B cell (primary cell): ENCODE measurements at regions not wholly inside any gene's neighbourhood (a gene's known extent, or its start where the extent isn't known, plus 50 kb on each side); places are given as distances from the start of the nearest gene placed in this dataset.

Experiments
- ATAC-seq: fragments of 200-7000 bp; cut with Tn5 transposase; one replicate; pipeline ENCODE4 v1.10.0; 2021; ENCODE audit warnings: low read depth, mild to moderate bottlenecking, moderate number of reproducible peaks, moderate library complexity
- CTCF ChIA-PET: fragments of 350-600 bp; sonication (Branson Sonifier 250); formaldehyde crosslinking; loops from one replicate; lab custom pipeline; 2021; ENCODE audit warnings: antibody characterized with exemption, inconsistent platforms; lab: Charles Lee
- POLR2A ChIA-PET: fragments of 350-600 bp; sonication (Branson Sonifier 250); formaldehyde crosslinking; loops from one replicate; lab custom pipeline; 2021; ENCODE audit warnings: antibody characterized with exemption; lab: Charles Lee
- DNase-seq: peaks from one replicate; pipeline ENCODE4 v3.0.0; 2013
- H2AFZ ChIP-seq: 2 replicates; pipeline ENCODE4 v1.6.1; 2012; ENCODE audit warnings: mild to moderate bottlenecking, low read depth, low read length; ENCODE audit not compliant: insufficient read depth, poor library complexity, severe bottlenecking
- H3K27ac ChIP-seq, 2 donors: 1 replicate in 1 of 2; 2 replicates in 1 of 2; pipeline ENCODE4 v1.5.1; 2012 to 2013; ENCODE audit warnings: low read length in 2 of 2, mild to moderate bottlenecking in 2 of 2, moderate library complexity in 1 of 2
- H3K27me3 ChIP-seq, 4 experiments: fragments of 200-600 bp in 1 of 4; sonication (generic) in 1 of 4; replicated peaks in 1 of 4; 1 replicate in 2 of 4; 2 replicates in 2 of 4; pipeline versions ENCODE4 v1.6.1 to v1.7.0; 2013 to 2016; ENCODE audit warnings: low read length in 3 of 4, mild to moderate bottlenecking in 2 of 4, mixed read lengths in 1 of 4, moderate library complexity in 1 of 4; ENCODE audit not compliant: insufficient read depth in 4 of 4, control insufficient read depth in 3 of 4; ENCODE audit errors: control extremely low read depth in 1 of 4
- H3K36me3 ChIP-seq, 2 experiments: replicated peaks in 1 of 2; 1 replicate in 1 of 2; 2 replicates in 1 of 2; pipeline versions ENCODE4 v1.6.1 to v1.7.1; 2013; ENCODE audit warnings: low read length in 1 of 2; ENCODE audit not compliant: insufficient read depth in 2 of 2, control insufficient read depth in 1 of 2; ENCODE audit errors: control extremely low read depth in 1 of 2, extremely low read depth in 1 of 2
- H3K4me1 ChIP-seq, 2 donors: fragments of 200-600 bp in 1 of 2; sonication (generic) in 1 of 2; 1 replicate in 1 of 2; 2 replicates in 1 of 2; pipeline versions ENCODE4 v1.5.1 to v1.6.1; 2013 to 2017; ENCODE audit warnings: low read length in 2 of 2; ENCODE audit not compliant: control insufficient read depth in 2 of 2, insufficient read depth in 2 of 2
- H3K4me2 ChIP-seq: replicated peaks from 2 replicates; pipeline ENCODE3; 2012; ENCODE audit warnings: mild to moderate bottlenecking, low read depth, low read length; ENCODE audit not compliant: poor library complexity, severe bottlenecking
- H3K4me3 ChIP-seq, 5 experiments: fragments of 200-600 bp in 1 of 5; sonication (generic) in 1 of 5; 1 replicate in 3 of 5; 2 replicates in 2 of 5; pipeline versions ENCODE4 v1.5.1 to v1.7.0; 2011 to 2016; ENCODE audit warnings: low read length in 4 of 5, mild to moderate bottlenecking in 4 of 5, low read depth in 2 of 5, control low read depth in 1 of 5, moderate library complexity in 1 of 5; ENCODE audit not compliant: insufficient read depth in 1 of 5; ENCODE audit errors: control extremely low read depth in 1 of 5, extremely low read depth in 1 of 5
- H3K79me2 ChIP-seq: fragments of 200-600 bp; sonication (generic); one replicate; pipeline ENCODE4 v1.6.0; 2016; ENCODE audit warnings: low read length; ENCODE audit not compliant: control insufficient read depth, insufficient read depth
- H3K9ac ChIP-seq: fragments of 200-600 bp; sonication (generic); 2 replicates; pipeline ENCODE4 v1.6.1; 2017; ENCODE audit warnings: mild to moderate bottlenecking, low read length, moderate library complexity
- H3K9me3 ChIP-seq, 3 donors: one replicate each; pipeline versions ENCODE4 v1.6.1 to v1.7.1; 2013; ENCODE audit warnings: low read length in 2 of 3; ENCODE audit not compliant: control insufficient read depth in 2 of 3, insufficient read depth in 1 of 3; ENCODE audit errors: control extremely low read depth in 1 of 3
- H4K20me1 ChIP-seq: 2 replicates; pipeline ENCODE4 v1.6.0; 2012; ENCODE audit warnings: mild to moderate bottlenecking, low read length; ENCODE audit not compliant: insufficient read depth, control insufficient read depth, poor library complexity, severe bottlenecking
- H3K27ac Mint-ChIP-seq: one replicate; pipeline ENCODE4 v1.8.0; 2021; ENCODE audit warnings: mixed read lengths
- H3K27me3 Mint-ChIP-seq: one replicate; pipeline ENCODE4 v1.8.0; 2021; ENCODE audit warnings: mixed read lengths
- H3K4me1 Mint-ChIP-seq: one replicate; pipeline ENCODE4 v1.8.0; 2021; ENCODE audit warnings: mixed read lengths
- H3K4me3 Mint-ChIP-seq: one replicate; pipeline ENCODE4 v1.8.0; 2021; ENCODE audit warnings: mixed read lengths
- H3K9me3 Mint-ChIP-seq: one replicate; pipeline ENCODE4 v1.8.0; 2022; ENCODE audit warnings: mixed read lengths; ENCODE audit not compliant: insufficient read depth
- CTCF ChIP-seq: fragments of 200-600 bp; IDR thresholded peaks from one replicate; pipeline ENCODE4 v1.8.0; 2022; ENCODE audit warnings: antibody characterized with exemption, mild to moderate bottlenecking
- EZH2 ChIP-seq: IDR thresholded peaks from 2 replicates; pipeline ENCODE4 v1.6.1; 2012; ENCODE audit warnings: borderline replicate concordance, low read depth, mild to moderate bottlenecking, moderate library complexity, low read length; ENCODE audit not compliant: insufficient read depth, poor library complexity, severe bottlenecking
- WGBS: methylation state at CpG from one replicate; pipeline ENCODE4 v1.1.5; 2013; ENCODE audit warnings: missing lambda C conversion rate; ENCODE audit not compliant: insufficient coverage; 5-methylcytosine and 5-hydroxymethylcytosine counted together
- intact Hi-C: fragments of 100-400 bp; cut with micrococcal nuclease; formaldehyde crosslinking; loops from one replicate; pipeline ENCODE4 v1.10.0; 2022

- peaks cover under 1% of the 10 kb centered on the region for H3K9me3 Mint-ChIP-seq
- ChIA-PET POLR2A (no interaction called here), CTCF (no interaction called here)
- intact Hi-C loops = no loop called here
- Histone ChIP-seq H3K4me2 (no peak overlapping the region), H3K4me3 (no peak overlapping the region), H3K27me3 (no peaks in the 10 kb centered on the region), H4K20me1 (no peaks in the 10 kb centered on the region), H3K27ac (no peak overlapping the region), H3K36me3 (no peaks in the 10 kb centered on the region), H2AFZ (no peak overlapping the region), H3K79me2 (no peaks in the 10 kb centered on the region), H3K9me3 (peaks cover 0 to 5% (median 0%) of the 10 kb centered on the region in 3 donors), H3K9ac (no peak overlapping the region), H3K4me1 (no peaks in the 10 kb centered on the region)
- WGBS = no CpG with 5 or more reads among the region's 5 CpGs
- H3K27me3 Mint-ChIP-seq = no peaks in the 10 kb centered on the region
- H3K4me1 Mint-ChIP-seq = no peaks in the 10 kb centered on the region
- no peak overlapping the region for H3K27ac Mint-ChIP-seq
- H3K4me3 Mint-ChIP-seq = no peak overlapping the region
- ATAC-seq = no peak
- no peak for DNase-seq
- TF ChIP-seq CTCF = no peak
- TF ChIP-seq EZH2 = no peak
These were observed 189.7 kb upstream of the SGCD start for GRCh38 chr5:156137071-156137869.

GRCh38 chr5:156142867-156143266 lies 184.1 kb upstream of the SGCD start:
- no peak for TF ChIP-seq CTCF
- no peak for TF ChIP-seq EZH2
- H2AFZ ChIP-seq = no peak overlapping the region
- ChIA-PET POLR2A (no interaction called here), CTCF (no interaction called here)
- Mint-ChIP-seq H3K27ac (no peak overlapping the region), H3K9me3 (peaks cover 6% of the 10 kb centered on the region), H3K4me3 (no peak overlapping the region), H3K4me1 (no peaks in the 10 kb centered on the region), H3K27me3 (no peaks in the 10 kb centered on the region)
- H3K9me3 ChIP-seq = peaks cover 0 to 13% (median 0%) of the 10 kb centered on the region in 3 donors
- no peaks in the 10 kb centered on the region for H3K36me3 ChIP-seq
- H3K79me2 ChIP-seq = no peaks in the 10 kb centered on the region
- H3K27ac ChIP-seq = no peak overlapping the region
- H3K4me1 ChIP-seq = no peaks in the 10 kb centered on the region
- H4K20me1 ChIP-seq = no peaks in the 10 kb centered on the region
- WGBS = 83% methylated on average over 1 of the region's 2 CpGs
- H3K4me3 ChIP-seq = no peak overlapping the region
- H3K27me3 ChIP-seq = no peaks in the 10 kb centered on the region
- no peak overlapping the region for H3K4me2 ChIP-seq
- ATAC-seq (no peak), DNase-seq (no peak)
- intact Hi-C loops = no loop called here
- H3K9ac ChIP-seq = no peak overlapping the region
